Tibial nerve (tissue), 4 donors: ENCODE measurements at regions not wholly inside any gene's neighbourhood (a gene's known extent, or its start where the extent isn't known, plus 50 kb on each side); places are given as distances from the start of the nearest gene placed in this dataset.

Experiments used
- EP300 ChIP-seq, 2 donors: sonication (generic); formaldehyde crosslinking; IDR thresholded peaks; one replicate each; pipeline ENCODE4 v1.6.1; 2017; ENCODE audit warnings: antibody characterized with exemption in 2 of 2, mild to moderate bottlenecking in 1 of 2
- POLR2A ChIP-seq, 2 donors: fragments of 450-650 bp; IDR thresholded peaks; one replicate each; pipeline ENCODE4 v1.6.1; 2017; ENCODE audit warnings: antibody characterized with exemption in 2 of 2, mild to moderate bottlenecking in 2 of 2, moderate library complexity in 2 of 2
- TF ChIP-seq, protein P1 (sequence below), 5 experiments: fragments of 200-600 bp in 3 of 5; fragments of 450-650 bp in 2 of 5; sonication (generic) in 3 of 5; IDR thresholded peaks; one replicate each; pipeline ENCODE4 v1.5.1; 2016 to 2019; ENCODE audit warnings: antibody characterized with exemption in 5 of 5, mild to moderate bottlenecking in 3 of 5, moderate library complexity in 2 of 5

DNA sequence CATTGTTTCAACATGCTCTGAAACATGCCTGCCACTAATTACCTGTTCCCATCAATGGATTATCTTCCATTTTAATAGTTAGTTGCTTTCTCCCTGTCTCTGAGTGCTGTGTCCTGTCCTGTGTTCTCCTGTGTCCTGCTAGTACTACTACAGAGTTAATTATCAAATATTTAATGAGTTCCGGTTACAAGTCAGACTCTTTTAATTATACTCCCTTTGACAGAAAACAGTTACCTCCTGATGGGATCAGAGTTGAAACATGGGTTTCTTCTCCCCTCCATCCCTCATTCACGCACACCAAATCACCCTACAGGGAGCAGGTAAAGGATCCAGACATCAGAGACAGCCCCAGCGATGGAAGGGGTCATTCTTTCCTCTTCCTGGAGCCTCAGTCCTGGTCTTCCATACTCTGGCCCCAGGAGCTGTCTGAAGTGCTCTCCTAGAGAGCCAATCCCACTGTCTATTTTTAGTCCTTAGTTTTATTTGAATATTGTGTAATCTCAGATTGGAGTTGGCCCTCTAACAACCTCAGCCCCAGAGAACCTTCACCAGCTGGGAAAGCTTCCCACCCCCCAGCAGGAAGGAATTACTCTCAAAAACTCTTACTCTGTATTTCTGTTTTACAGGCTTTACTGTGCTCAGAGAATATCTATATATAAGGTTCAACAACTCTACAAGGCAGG, 137.0 kb upstream of the C2CD4B start:
- no peak for TF ChIP-seq POLR2A (IDR thresholded peaks at IDR 0.05)
- TF ChIP-seq, protein P1, sequence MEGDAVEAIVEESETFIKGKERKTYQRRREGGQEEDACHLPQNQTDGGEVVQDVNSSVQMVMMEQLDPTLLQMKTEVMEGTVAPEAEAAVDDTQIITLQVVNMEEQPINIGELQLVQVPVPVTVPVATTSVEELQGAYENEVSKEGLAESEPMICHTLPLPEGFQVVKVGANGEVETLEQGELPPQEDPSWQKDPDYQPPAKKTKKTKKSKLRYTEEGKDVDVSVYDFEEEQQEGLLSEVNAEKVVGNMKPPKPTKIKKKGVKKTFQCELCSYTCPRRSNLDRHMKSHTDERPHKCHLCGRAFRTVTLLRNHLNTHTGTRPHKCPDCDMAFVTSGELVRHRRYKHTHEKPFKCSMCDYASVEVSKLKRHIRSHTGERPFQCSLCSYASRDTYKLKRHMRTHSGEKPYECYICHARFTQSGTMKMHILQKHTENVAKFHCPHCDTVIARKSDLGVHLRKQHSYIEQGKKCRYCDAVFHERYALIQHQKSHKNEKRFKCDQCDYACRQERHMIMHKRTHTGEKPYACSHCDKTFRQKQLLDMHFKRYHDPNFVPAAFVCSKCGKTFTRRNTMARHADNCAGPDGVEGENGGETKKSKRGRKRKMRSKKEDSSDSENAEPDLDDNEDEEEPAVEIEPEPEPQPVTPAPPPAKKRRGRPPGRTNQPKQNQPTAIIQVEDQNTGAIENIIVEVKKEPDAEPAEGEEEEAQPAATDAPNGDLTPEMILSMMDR (IDR thresholded peaks at IDR 0.05), result no peak
- TF ChIP-seq EP300 (IDR thresholded peaks at IDR 0.05), result no peak
